T-helper 2 cell treated with Interferon-gamma antibody and Interleukin-4, amounts not matched to agents 5 μg/mL and 100 μg/mL, for 36 hours (primary cell): ENCODE measurements at regions not wholly inside any gene's neighbourhood (a gene's known extent, or its start where the extent isn't known, plus 50 kb on each side); places are given as distances from the start of the nearest gene placed in this dataset.
"Not testable (repeated sequence)": the region's sequence is repeated elsewhere in the genome, so short reads cannot be mapped to it uniquely, and the experiment has no call there.

Source experiments
- DNase-seq: peaks from one replicate; pipeline ENCODE4 v3.0.0; 2021; ENCODE audit warnings: low spot score
- H3K27ac Mint-ChIP-seq: one replicate; pipeline ENCODE4 v1.8.0; 2021; ENCODE audit warnings: mild to moderate bottlenecking, mixed read lengths
- H3K27me3 Mint-ChIP-seq: one replicate; pipeline ENCODE4 v1.8.0; 2021; ENCODE audit warnings: low read depth, mixed read lengths
- H3K36me3 Mint-ChIP-seq: one replicate; pipeline ENCODE4 v1.8.0; 2021; ENCODE audit warnings: low read depth, mixed read lengths
- H3K4me1 Mint-ChIP-seq: one replicate; pipeline ENCODE4 v1.8.0; 2021; ENCODE audit warnings: low read depth, mixed read lengths
- H3K4me3 Mint-ChIP-seq: one replicate; pipeline ENCODE4 v1.8.0; 2022; ENCODE audit warnings: mild to moderate bottlenecking, moderate library complexity, mixed read lengths
- H3K9me3 Mint-ChIP-seq: one replicate; pipeline ENCODE4 v1.8.0; 2021; ENCODE audit warnings: mixed read lengths

GRCh38 chr5:143638654-143639053 is 173.3 kb upstream of the HMHB1 start:
- Mint-ChIP-seq H3K9me3 (no peaks in the 10 kb centered on the region), H3K4me3 (no peak overlapping the region), H3K36me3 (no peaks in the 10 kb centered on the region), H3K27ac (no peak overlapping the region), H3K4me1 (no peaks in the 10 kb centered on the region), H3K27me3 (no peaks in the 10 kb centered on the region)
- no peak for DNase-seq

GRCh38 chr5:143636931-143637528 is 174.9 kb upstream of the HMHB1 start:
- H3K9me3 Mint-ChIP-seq = no peaks in the 10 kb centered on the region
- no peaks in the 10 kb centered on the region for H3K27me3 Mint-ChIP-seq
- no peaks in the 10 kb centered on the region for H3K4me1 Mint-ChIP-seq
- no peak overlapping the region for H3K4me3 Mint-ChIP-seq
- no peaks in the 10 kb centered on the region for H3K36me3 Mint-ChIP-seq
- no peak for DNase-seq
- no peak overlapping the region for H3K27ac Mint-ChIP-seq

- DNase-seq = no peak
- Mint-ChIP-seq H3K4me3 (no peak overlapping the region), H3K36me3 (no peaks in the 10 kb centered on the region), H3K4me1 (no peaks in the 10 kb centered on the region), H3K27me3 (no peaks in the 10 kb centered on the region), H3K27ac (no peak overlapping the region), H3K9me3 (no peaks in the 10 kb centered on the region)
Measured at GRCh38 chr5:143635888-143636287, 176.1 kb upstream of the HMHB1 start.

GRCh38 chr5:143635146-143635752 is 176.7 kb upstream of the HMHB1 start:
- Mint-ChIP-seq H3K36me3 (no peaks in the 10 kb centered on the region), H3K9me3 (no peaks in the 10 kb centered on the region), H3K4me3 (no peak overlapping the region), H3K27me3 (no peaks in the 10 kb centered on the region), H3K4me1 (peaks cover 1% of the 10 kb centered on the region), H3K27ac (no peak overlapping the region)
- DNase-seq = no peak

GRCh38 chr5:143634689-143635088 is 177.3 kb upstream of the HMHB1 start:
- H3K4me1 Mint-ChIP-seq = peaks cover 5% of the 10 kb centered on the region

GRCh38 chr5:143629871-143630659 is 181.9 kb upstream of the HMHB1 start:
- Mint-ChIP-seq H3K4me1 (peaks cover 7% of the 10 kb centered on the region), H3K4me3 (no peak overlapping the region), H3K36me3 (peaks cover 4% of the 10 kb centered on the region), H3K27me3 (no peaks in the 10 kb centered on the region), H3K27ac (no peak overlapping the region), H3K9me3 (no peaks in the 10 kb centered on the region)
- no peak for DNase-seq

More at GRCh38 chr5:143634689-143635088, 177.3 kb upstream of the HMHB1 start:
- DNase-seq = no peak
- Mint-ChIP-seq H3K27me3 (no peaks in the 10 kb centered on the region), H3K4me3 (no peak overlapping the region), H3K27ac (no peak overlapping the region), H3K9me3 (no peaks in the 10 kb centered on the region), H3K36me3 (no peaks in the 10 kb centered on the region)

GRCh38 chr5:143625048-143625447 is 186.9 kb upstream of the HMHB1 start:
- H3K27me3 Mint-ChIP-seq = not testable (repeated sequence)

GRCh38 chr5:143624465-143624864 is 187.5 kb upstream of the HMHB1 start:
- Mint-ChIP-seq H3K4me1 (no peaks in the 10 kb centered on the region), H3K9me3 (no peaks in the 10 kb centered on the region), H3K36me3 (peaks cover 4% of the 10 kb centered on the region), H3K4me3 (no peak overlapping the region), H3K27me3 (no peaks in the 10 kb centered on the region), H3K27ac (no peak overlapping the region)
- no peak for DNase-seq

More at GRCh38 chr5:143625048-143625447, 186.9 kb upstream of the HMHB1 start:
- not testable (repeated sequence) for H3K36me3 Mint-ChIP-seq, H3K4me1 Mint-ChIP-seq, H3K9me3 Mint-ChIP-seq, H3K27ac Mint-ChIP-seq, H3K4me3 Mint-ChIP-seq, DNase-seq

- DNase-seq = no peak
- Mint-ChIP-seq H3K4me1 (peaks cover 2% of the 10 kb centered on the region), H3K27ac (no peak overlapping the region)
Measured at GRCh38 chr5:143619040-143619439, 192.9 kb upstream of the HMHB1 start.

GRCh38 chr5:143618141-143618540 is 193.8 kb upstream of the HMHB1 start:
- Mint-ChIP-seq H3K27me3 (peaks cover 6% of the 10 kb centered on the region), H3K27ac (no peak overlapping the region), H3K4me1 (peaks cover 8% of the 10 kb centered on the region), H3K4me3 (no peak overlapping the region), H3K36me3 (peaks cover 1% of the 10 kb centered on the region), H3K9me3 (peaks cover 9% of the 10 kb centered on the region)
- no peak for DNase-seq

More at GRCh38 chr5:143619040-143619439, 192.9 kb upstream of the HMHB1 start:
- Mint-ChIP-seq H3K4me3 (no peak overlapping the region), H3K27me3 (peaks cover 6% of the 10 kb centered on the region), H3K9me3 (peaks cover 5% of the 10 kb centered on the region), H3K36me3 (peaks cover 1% of the 10 kb centered on the region)

- Mint-ChIP-seq H3K9me3 (peaks cover 15% of the 10 kb centered on the region), H3K4me1 (peaks cover 13% of the 10 kb centered on the region), H3K4me3 (no peak overlapping the region), H3K27me3 (peaks cover 8% of the 10 kb centered on the region), H3K27ac (no peak overlapping the region), H3K36me3 (peaks cover 7% of the 10 kb centered on the region)
- no peak for DNase-seq
Measured at GRCh38 chr5:143614831-143615230, 197.1 kb upstream of the HMHB1 start.

GRCh38 chr5:143613329-143613728 is 198.6 kb upstream of the HMHB1 start:
- no peak for DNase-seq
- no peak overlapping the region for H3K4me3 Mint-ChIP-seq
- peaks cover 15% of the 10 kb centered on the region for H3K4me1 Mint-ChIP-seq
- H3K36me3 Mint-ChIP-seq = peaks cover 17% of the 10 kb centered on the region
- H3K27me3 Mint-ChIP-seq = peaks cover 6% of the 10 kb centered on the region
- peaks cover 30% of the 10 kb centered on the region for H3K9me3 Mint-ChIP-seq
- no peak overlapping the region for H3K27ac Mint-ChIP-seq

GRCh38 chr5:143610946-143611345 is 201.0 kb upstream of the HMHB1 start:
- peaks cover 24% of the 10 kb centered on the region for H3K36me3 Mint-ChIP-seq
- no peak overlapping the region for H3K27ac Mint-ChIP-seq
- H3K9me3 Mint-ChIP-seq = peaks cover 37% of the 10 kb centered on the region
- H3K4me1 Mint-ChIP-seq = peaks cover 27% of the 10 kb centered on the region
- H3K27me3 Mint-ChIP-seq = peaks cover 4% of the 10 kb centered on the region
- no peak overlapping the region for H3K4me3 Mint-ChIP-seq
- DNase-seq = no peak

- DNase-seq = peak; percentile 68
- Mint-ChIP-seq H3K27ac (peak overlapping the region; percentile 96), H3K36me3 (peaks cover 25% of the 10 kb centered on the region), H3K4me3 (peak overlapping the region; percentile 85), H3K4me1 (peaks cover 44% of the 10 kb centered on the region), H3K9me3 (peaks cover 36% of the 10 kb centered on the region), H3K27me3 (no peaks in the 10 kb centered on the region)
Measured at GRCh38 chr5:143606043-143606752, 202.7 kb upstream of the NR3C1 start.
